ENCODE measurements at regions not wholly inside any gene's neighbourhood (a gene's known extent, or its start where the extent isn't known, plus 50 kb on each side); places are given as distances from the start of the nearest gene placed in this dataset.
"Not testable (repeated sequence)": the region's sequence is repeated elsewhere in the genome, so short reads cannot be mapped to it uniquely, and the experiment has no call there.

DNA sequence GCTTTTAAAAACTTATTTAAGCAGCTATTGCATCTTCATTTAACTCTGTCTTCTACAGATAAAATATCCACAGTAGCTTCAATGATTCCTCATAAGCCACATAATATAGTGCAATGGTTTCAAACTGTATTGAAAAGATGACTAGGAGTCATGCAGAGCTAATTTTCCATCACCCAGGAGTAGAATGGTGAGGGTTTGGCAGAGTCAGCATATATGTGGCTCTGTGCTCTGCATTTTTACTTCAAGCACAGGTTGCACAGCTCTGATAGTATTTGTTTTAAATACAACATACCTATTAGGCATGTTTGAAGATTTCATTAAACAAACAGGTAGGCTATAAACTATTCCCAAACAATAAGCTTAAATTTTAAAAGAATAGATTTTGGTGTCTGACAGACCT lies 731.9 kb upstream of the VRK2 start:
- DNase-seq (ENCODE audit: low read depth): no peak

DNA sequence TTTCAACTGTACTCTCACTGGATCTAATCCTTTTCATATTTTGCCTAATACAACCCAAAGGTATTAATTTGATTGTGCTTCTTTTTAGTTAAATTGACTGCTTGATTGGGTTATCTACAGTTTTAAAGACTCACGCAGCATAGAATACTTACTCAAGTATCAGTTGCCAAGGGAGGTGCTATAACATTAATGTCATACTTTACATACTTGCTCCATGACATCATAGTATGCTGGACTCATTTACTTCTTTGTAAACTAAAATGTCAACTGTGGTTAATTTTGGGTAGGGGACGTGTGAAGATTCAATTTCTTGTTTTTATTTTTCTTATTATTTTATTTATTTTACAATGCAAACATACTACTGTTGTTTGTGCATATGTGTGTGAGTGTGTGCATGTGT lies 716.2 kb upstream of the VRK2 start:
- DNase-seq (ENCODE audit: low read depth): no peak

DNA sequence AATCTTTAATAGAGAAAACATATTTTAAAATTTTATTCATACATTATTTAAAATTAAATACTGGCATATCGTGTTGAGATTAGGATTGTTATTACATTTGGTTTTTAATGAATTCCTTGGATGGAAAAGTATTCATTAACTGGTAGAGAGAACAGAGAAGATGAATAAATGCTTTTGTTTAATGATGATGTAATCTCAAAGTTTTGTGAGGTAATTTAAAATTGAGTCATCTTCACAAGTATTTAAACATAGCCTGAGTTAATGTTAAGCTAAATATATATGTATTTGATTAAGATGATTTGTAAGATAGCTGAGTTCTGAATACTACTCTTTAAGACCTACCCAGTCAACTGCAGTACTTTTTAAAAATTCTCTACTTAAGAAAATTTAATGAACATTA lies 713.4 kb upstream of the VRK2 start:
- no peak for DNase-seq (ENCODE audit: low read depth)

DNA sequence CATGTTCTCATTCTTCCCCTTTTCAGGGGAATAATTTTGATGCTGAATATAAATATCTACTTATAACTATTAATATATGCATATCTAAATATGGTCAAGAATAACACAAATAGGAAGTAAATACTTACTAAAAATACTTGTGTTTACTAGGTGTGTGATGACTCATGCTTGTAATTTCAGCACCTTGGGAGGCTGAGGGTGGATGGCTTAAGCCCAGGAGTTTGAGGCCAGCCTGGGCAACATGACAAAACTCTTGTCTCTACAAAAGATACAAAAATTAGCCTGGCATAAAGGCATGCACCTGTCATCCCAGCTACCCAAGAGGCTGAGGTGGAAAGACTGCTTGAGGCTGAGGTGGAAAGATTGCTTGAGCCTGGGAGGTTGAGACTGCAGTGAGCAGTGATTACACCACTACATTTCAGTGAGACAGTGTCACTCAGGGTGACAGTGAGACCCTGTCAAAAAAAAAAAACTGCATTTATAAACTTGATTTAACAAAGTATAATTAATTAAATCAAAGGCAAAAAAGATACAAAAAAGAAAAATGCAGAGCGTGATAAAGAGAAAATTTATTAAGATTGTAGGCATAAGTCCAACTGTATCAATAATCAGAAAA lies 703.1 kb upstream of the VRK2 start:
- no peak for DNase-seq (ENCODE audit: low read depth)

DNA sequence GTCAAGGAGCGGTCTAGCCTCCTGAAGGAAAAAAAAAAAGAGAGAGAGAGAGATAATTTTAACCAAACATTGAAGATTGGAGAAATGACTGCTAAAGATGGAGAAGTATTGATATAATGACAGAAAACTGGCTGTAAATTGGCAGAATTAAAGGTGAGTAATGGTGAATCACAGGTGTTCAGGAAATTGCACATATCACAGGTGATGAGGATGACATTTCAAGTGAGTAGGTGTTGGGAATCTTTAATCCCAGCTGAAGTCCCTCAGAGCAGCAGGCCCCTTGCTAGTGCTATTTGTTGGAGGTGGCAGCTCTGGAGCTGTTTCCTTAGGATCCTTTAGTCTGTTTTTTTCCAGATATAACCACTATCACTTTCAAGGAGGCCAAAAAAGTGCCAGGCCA lies 678.4 kb upstream of the VRK2 start:
- no peak for DNase-seq (ENCODE audit: low read depth)

DNA sequence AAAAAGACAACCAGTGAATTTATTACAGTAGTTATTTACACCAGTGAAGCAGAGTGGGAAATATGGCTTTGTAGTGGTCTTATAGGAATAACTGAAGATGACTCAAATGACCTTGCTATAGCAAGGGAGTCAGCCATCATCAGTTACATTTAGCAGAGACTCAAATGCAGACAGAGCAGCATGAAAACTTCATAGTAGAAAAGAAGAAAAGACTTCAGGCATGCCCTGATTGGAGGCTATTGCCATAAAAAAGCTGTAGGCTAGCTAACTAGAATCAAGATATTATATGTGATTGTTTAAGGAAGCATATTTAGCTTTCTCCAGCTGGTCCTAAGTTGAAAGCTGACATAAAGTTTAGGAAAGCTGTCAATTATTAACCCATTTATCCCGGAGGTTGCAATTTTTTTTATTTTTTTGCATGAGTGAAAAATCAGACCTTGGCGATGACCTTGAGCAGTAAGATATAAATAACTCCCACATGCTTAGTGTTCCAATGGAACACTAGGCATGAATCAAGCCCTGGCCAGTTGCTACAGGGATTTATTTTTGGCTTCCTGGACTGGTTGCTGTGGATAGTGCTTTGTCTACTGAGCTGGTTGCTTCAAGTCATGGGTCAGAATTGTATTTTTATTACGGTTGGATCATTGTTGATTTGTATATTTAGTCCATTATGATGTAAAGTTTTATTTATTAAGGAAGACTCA lies 675.6 kb upstream of the VRK2 start:
- peak; percentile 5 for DNase-seq (ENCODE audit: low read depth)

DNA sequence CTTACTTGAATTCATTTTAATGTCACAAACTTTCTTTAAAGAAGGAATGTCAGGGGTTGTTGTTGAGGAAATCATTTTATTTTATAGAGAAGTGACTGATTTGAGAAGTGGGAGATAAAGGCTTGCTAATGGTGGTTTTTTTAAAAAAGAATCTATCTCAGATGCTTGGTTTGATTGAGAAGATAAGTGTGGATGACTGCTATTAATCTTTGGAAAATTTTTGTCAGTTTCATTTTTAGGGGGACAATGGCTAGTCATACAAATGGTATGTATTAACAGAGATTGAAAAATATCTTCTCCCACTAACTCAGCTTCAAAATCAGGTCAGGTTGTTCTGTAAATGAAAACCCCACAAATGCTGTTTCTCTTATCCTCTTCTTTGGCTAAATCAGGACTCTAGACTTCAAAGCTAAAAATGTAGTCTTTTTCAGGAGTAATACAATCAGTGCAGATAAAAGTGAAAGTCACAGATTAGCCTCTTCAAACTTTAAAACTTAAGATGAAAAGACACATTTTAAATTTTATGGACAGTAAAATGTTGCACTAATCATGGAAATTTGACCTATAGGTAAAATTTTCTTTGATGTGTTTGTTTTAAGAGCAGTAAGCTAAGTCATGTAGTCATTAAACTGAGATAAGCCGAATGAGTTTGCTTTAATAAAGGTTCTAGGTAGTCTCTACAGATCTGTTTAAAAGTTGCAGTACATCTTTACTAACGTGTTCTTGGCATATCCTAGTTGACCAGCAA lies 674.2 kb upstream of the VRK2 start:
- no peak for DNase-seq (ENCODE audit: low read depth)

DNA sequence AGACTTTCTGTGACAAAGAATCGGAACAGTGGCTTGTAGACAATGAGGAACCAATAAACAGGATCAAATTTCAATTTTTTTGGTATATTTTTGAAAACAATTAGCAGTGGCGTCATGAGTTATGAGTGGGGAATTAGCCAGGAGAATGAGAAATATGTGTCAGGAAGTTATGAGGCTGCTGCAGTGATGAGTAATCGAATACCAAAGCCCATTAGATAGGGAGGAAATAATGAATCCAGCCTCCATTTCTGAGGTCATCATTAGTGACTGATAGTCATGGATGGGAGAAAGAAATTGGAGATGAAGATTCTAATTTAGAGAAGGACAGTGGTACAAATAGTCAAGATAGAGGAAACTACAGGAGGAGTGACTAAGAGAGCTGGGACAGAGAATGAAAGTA lies 673.1 kb upstream of the VRK2 start:
- DNase-seq (ENCODE audit: low read depth): peak; percentile 35

DNA sequence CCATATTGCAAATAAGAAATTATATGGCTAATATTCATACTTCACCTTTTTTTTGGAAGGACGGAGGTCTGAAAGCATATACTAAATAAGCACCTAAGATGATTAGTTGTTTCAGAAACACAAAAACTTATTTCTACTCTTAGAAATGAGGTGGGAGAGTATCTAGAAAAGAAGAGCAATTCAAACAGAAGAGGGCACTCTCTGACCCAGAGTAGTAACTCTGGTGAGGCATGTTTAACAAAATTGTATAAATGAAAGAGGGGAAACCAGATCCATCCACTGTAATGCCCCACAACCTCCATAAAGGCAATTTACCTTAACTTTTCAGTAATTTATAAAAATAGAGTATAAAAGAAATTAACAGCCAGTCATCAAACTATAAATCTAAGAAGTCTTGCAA lies 669.6 kb upstream of the VRK2 start:
- DNase-seq (ENCODE audit: low read depth): no peak

DNA sequence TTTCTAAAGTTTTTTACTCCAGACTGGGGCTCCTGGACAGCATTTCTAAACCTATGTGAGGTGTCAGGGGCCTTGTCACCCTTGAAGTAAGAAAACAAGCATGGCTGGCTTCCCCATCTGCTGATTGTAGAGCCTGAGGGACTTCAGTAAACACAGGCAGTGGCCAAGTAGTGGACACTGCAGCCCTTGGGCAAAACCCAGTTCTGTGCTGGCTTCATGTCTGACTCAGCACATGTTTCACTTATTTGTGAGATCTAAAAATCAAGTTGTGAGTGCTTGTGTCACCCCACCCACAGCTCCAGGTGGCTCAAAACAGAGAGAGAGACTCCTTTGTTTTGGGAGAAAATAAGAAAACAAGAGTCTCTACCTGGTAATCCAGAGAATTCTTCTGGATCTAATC lies 660.3 kb upstream of the VRK2 start:
- no peak for DNase-seq (ENCODE audit: low read depth)

DNA sequence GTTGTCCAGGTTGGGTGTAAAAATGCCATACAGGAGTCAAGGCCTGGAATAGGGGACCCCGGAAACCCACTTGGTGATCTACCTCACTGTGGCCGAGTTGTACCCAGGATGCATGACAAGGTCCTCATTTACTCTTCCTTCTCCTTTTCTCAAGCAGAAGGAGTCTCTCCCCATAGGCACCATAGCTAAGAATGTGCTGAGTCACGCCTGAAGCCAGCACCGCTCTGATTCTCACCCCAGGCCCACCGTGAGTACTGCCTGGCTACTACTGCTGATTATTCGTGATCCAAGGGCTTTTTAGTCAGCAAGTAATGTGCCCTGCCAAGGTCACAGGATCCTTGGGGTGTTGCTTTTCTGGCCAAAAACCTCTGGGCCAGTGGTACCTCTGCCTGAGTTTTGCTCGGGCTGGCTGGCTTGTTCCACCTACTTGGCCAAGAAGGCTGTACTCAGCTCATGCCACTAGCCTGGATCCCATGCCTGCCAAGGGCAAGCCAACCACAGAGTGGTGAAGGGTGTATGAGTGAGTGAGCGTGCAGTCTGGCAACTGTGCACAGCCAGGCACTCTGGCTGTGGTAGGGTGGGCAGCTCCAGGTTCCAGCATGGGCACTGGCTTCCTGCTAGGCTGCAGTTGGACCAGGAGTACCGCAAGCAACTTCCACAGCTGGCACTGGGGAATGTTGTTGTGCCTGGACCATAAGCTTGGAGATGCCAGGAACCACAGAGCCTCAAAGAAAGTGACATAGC lies 650.1 kb upstream of the VRK2 start:
- no peak for DNase-seq (ENCODE audit: low read depth)

DNA sequence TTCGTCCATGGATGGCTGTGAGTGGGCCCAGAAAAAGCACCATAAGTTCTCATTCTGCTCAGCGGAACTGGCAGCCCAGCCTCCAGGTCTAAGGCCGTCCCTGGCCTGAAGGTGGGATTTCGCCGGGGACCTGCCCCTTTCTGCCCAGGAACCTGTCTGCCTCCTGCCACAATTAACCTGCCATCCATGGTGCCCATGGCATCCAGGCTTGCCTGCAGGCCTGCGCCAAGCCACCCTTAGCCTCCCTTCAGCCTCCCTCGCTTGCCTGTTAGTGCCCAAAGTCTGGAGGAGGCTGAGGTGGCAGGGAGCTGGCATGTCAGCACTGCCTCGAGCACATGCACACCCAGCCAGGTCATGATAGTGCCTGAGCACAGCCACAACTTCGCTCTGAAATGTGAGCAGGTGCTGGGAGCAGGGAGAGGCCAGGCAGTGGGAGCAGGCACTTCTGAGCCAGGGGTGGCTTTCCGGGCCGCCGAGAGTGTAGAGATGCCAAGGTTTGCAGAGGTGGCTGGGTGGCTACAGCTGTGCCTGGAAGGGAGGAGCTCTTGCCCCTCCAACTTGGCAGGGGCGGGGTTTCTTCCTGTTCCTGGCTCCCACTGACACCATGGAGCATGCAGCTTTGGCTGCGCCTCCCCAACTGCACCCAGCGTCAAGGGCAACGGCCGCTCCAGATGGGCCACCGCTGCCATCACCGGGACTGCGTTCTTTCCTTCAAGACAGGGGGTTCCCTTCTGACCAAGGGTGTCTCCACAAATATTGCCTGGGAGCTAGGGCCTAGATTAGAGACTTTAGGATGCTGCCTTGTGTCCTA lies 648.9 kb upstream of the VRK2 start:
- DNase-seq (ENCODE audit: low read depth): no peak

DNA sequence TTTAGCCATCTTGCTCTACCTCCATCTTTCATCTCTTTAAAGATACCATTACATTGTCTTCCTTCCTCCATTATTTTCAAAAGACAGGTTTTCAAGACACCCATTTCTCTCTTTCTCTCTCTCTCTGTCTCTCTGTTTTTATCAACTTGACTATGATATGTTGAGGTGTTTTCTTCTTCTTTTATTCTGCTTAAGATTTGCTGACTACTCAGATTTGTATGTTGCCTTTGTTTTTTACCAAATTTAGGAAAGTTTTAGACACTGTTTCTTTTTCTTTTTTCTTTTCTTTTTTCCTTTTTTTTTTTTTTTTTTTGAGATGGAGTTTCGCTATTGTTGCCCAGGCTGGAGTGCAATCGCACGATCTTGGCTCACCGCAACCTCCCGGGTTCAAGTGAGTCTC lies 647.5 kb upstream of the VRK2 start:
- DNase-seq (ENCODE audit: low read depth): no peak

DNA sequence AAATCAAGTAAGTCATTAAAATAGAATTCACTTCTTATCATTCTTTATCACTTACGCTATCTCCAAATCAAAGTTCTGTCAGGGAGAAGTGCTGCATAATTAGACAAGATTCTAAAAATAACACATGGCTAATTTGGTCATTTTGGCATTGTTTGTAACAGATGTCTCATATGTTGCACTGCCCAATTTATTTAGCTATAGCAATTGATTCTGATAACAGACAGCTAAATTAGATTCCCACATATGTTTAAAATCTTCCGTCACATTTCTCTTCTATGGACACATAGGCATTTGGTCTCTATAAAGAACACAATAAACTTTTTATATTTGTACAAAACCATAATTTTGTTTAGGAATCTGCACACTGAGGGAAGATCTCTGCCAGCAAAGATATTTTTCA lies 644.5 kb upstream of the VRK2 start:
- no peak for DNase-seq (ENCODE audit: low read depth)

DNA sequence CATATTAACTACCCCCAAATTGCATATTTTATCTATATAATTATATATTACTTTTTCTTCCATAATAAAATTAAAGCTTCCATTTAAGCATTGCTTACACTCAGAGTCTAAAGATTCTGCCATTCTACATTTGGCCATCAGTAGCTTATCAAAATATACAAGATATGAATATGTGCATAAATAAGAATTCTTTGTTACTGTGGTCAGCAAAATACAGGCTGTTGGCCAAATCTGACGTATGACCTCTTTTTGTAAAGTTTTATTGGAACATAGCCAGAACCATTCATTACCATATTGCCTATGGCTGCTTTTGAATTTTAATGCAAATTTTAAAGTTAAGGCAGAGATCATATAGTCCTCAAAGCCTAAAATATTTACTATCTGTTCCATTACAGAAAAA lies 643.9 kb upstream of the VRK2 start:
- no peak for DNase-seq (ENCODE audit: low read depth)

DNA sequence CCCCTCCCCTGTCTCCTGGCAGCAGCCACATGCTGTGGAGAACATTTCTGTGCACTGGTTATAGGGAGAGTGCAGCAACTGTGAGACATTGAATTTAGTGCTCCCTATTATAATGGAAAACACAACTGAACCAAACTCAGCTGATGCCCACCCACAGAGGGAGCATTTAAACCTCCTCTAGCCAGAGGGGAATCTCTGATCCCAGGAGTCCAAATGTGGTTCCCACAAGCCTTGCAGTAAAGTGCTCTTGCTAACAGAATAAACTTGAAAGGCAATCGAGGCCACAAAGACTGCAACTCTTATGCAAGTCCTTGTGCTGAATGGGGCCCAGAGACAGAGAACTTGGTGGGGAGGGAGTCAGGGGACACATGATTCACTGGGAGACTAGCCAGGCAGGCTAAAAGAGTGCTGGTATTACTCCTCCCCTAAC lies 638.8 kb upstream of the VRK2 start:
- DNase-seq (ENCODE audit: low read depth): no peak

DNA sequence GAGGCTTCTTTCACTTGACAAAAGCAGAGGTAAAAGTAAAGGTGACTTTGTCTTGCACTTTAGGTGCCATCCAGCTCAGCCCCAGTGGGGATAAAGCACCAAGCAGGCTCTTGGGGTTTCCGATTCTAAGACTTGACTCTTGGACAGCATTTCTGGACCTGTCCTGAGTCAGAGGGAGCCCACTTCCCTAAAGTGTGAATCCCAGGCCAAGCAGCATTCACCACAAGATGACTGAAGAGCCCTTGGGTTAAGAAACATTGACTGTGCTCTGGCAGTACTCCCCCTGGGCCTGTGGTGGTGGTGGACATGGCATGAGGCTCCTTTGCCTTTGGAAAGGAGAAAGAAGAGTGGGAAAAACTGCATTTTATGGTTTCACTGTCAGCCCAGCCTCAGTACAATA lies 638.0 kb upstream of the VRK2 start:
- no peak for DNase-seq (ENCODE audit: low read depth)

DNA sequence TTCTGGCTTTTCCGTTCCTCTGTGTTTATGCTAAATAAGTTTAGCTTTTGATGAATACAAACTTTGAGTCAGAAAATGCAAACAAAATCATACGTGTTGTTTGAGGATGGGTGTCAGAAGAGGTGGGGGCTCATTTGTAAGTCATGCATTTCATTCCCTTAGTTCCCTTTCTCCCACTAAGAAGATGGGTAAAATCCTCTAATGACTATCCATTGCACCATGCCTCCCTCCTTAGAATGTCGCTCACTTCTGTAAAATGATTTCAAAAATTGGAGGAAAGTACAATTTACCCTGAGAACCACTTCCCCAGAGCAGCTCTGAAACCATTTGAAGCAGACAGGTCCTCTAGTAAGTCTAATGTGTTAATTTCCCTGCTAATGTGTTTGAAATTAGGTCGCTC lies 629.6 kb upstream of the VRK2 start:
- no peak for DNase-seq (ENCODE audit: low read depth)

DNA sequence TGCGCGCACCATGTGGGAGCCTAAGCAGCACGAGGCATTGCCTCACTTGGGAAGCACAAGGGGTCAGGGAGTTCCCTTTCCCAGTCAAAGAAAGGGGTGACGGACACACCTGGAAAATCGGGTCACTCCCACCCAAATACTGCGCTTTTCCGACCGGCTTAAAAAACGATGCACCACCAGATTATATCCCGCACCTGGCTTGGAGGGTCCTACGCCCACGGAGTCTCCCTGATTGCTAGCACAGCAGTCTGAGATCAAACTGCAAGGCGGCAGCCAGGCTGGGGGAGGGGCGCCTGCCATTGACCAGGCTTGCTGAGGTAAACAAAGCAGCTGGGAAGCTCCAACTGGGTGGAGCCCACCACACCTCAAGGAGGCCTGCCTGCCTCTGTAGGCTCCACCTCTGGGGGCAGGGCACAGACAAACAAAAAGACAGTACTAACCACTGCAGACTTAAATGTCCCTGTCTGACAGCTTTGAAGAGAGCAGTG lies 627.7 kb upstream of the VRK2 start:
- not testable (repeated sequence) for DNase-seq (ENCODE audit: low read depth)

DNA sequence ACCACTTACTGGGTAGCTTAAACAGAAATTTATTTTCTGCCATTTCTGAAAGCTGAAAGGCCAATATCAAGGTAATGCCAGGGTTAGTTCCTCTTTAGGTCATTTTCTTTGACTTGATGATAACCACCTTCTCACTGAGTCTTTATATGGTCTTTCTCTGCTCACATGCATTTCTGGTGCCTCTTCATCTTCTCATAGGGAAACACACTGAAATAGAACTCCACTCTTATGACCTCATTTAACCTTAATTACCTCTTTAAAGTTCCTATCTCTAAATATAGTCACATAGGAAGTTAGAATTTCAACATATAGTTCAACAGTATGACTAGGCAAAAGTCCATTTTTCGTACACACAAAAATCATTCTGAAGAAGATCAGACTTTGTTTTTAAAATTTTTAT lies 616.8 kb upstream of the VRK2 start:
- no peak for DNase-seq (ENCODE audit: low read depth)

DNA sequence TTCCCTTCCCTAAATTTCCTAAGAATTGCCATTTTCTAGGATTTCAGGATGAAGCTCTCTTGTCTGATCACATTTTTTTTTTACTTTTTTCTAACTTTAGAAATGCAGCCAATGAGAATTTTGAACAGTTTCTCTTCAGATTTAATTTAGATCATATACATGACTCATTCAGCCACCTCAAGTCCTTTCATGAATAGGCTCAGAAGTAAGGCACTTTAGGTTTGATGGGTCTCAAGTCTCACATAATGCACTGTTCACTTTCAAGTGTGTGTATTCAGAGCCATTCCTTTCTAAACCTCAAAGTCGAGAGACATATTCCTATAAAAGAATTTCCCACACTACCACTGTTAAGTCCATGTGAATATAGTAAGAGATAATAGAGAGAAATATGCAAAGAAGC lies 614.1 kb upstream of the VRK2 start:
- DNase-seq (ENCODE audit: low read depth): no peak

DNA sequence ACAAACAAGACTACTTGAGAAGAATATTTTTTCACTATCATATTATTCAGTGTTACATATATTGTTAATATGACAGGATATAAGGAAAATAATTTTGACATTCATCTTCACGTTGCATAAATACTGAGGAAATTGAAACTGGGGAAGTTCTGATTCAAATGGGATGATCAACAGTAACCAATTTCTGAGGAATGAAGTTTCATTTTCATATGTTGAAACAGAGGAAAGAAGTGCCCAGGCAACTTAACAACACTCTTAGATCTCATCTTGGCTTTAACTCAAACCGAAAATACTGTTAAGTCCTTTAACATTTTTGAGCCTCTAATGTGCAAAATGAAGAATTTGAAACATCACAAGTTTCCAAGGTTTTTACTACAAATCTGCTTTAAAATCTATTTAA lies 612.2 kb upstream of the VRK2 start:
- no peak for DNase-seq (ENCODE audit: low read depth)

All from stromal cell of bone marrow (primary cell).